ENCODE measurements at regions not wholly inside any gene's neighbourhood (a gene's known extent, or its start where the extent isn't known, plus 50 kb on each side); places are given as distances from the start of the nearest gene placed in this dataset.
"Not testable (repeated sequence)": the region's sequence is repeated elsewhere in the genome, so short reads cannot be mapped to it uniquely, and the experiment has no call there.

DNA sequence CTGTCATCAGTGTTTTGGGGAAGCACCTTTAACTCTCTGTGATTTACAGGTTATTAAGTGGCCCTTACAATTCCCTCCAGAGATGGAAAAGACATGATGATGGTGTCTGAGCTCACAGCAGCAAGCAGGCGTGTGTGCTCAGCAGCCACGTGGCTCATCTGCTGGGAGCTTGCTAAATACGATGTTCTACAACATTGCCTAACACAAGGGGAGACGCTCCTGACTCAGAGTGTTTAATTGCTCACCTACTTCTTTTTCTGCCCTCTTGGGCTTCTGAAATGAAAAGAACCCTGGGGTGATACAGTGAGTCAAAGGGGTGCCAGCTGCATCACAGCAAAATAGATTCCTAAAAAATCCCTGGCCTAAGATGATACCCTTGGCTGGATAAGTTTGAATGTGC, 56.2 kb upstream of the SAMD11 start:
- TF ChIP-seq, protein P1, sequence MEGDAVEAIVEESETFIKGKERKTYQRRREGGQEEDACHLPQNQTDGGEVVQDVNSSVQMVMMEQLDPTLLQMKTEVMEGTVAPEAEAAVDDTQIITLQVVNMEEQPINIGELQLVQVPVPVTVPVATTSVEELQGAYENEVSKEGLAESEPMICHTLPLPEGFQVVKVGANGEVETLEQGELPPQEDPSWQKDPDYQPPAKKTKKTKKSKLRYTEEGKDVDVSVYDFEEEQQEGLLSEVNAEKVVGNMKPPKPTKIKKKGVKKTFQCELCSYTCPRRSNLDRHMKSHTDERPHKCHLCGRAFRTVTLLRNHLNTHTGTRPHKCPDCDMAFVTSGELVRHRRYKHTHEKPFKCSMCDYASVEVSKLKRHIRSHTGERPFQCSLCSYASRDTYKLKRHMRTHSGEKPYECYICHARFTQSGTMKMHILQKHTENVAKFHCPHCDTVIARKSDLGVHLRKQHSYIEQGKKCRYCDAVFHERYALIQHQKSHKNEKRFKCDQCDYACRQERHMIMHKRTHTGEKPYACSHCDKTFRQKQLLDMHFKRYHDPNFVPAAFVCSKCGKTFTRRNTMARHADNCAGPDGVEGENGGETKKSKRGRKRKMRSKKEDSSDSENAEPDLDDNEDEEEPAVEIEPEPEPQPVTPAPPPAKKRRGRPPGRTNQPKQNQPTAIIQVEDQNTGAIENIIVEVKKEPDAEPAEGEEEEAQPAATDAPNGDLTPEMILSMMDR (IDR thresholded peaks at IDR 0.05) = not testable (repeated sequence)
- not testable (repeated sequence) for TF ChIP-seq POLR2A (IDR thresholded peaks at IDR 0.05)
